ENCODE measurements at regions not wholly inside any gene's neighbourhood (a gene's known extent, or its start where the extent isn't known, plus 50 kb on each side); places are given as distances from the start of the nearest gene placed in this dataset.

DNA sequence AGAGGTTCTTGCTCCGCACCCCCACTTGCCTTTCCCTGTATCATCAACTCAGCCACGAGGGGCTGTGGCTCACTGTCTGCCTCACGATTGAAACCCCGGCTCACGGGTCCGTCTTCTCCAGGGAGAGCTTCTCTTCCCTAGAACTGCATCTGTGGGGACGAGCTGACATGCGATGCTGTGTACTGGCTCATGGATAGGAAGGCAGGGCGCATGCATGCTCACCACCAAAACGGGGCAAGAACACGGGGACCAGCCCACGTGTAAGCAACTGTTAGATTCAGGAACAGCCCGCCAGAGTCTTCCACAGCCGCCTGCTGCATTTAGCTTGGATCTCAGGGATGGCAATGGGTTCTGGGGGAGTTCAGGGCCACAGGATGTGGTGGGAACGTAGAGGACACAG, 275.9 kb upstream of the CDH4 start (continued):
- TF ChIP-seq EP300 (IDR thresholded peaks at IDR 0.05; ENCODE audit: borderline replicate concordance in 1 of 2, low read depth in 2 of 2, low read length in 2 of 2) (no peak), RBBP5 (IDR thresholded peaks at IDR 0.05; ENCODE audit: borderline replicate concordance, low read depth, low read length) (no peak)

All from H1 (cell line).